ENCODE measurements at regions not wholly inside any gene's neighbourhood (a gene's known extent, or its start where the extent isn't known, plus 50 kb on each side); places are given as distances from the start of the nearest gene placed in this dataset.

- Histone ChIP-seq H3K36me3 (ENCODE audit: insufficient read depth, low read length) (no peaks in the 10 kb centered on the region), H3K27ac (ENCODE audit: low read depth, low read length) (no peak overlapping the region), H3K4me2 (ENCODE audit: insufficient read depth, low read length) (no peak overlapping the region), H3K4me3 (ENCODE audit: insufficient read depth, low read length) (no peak overlapping the region), H3K27me3 (ENCODE audit: insufficient read depth, low read length) (no peaks in the 10 kb centered on the region), H2AFZ (ENCODE audit: low read length) (no peak overlapping the region), H4K20me1 (ENCODE audit: insufficient read depth, low read length) (no peaks in the 10 kb centered on the region), H3K79me2 (ENCODE audit: insufficient read depth, low read length) (no peaks in the 10 kb centered on the region), H3K4me1 (ENCODE audit: insufficient read depth, low read length) (no peaks in the 10 kb centered on the region), H3K9me3 (ENCODE audit: low read depth, low read length) (no peaks in the 10 kb centered on the region)
- DNase-seq (ENCODE audit: insufficient read length, low spot score, missing footprints) = no peak
- TF ChIP-seq, protein P1, sequence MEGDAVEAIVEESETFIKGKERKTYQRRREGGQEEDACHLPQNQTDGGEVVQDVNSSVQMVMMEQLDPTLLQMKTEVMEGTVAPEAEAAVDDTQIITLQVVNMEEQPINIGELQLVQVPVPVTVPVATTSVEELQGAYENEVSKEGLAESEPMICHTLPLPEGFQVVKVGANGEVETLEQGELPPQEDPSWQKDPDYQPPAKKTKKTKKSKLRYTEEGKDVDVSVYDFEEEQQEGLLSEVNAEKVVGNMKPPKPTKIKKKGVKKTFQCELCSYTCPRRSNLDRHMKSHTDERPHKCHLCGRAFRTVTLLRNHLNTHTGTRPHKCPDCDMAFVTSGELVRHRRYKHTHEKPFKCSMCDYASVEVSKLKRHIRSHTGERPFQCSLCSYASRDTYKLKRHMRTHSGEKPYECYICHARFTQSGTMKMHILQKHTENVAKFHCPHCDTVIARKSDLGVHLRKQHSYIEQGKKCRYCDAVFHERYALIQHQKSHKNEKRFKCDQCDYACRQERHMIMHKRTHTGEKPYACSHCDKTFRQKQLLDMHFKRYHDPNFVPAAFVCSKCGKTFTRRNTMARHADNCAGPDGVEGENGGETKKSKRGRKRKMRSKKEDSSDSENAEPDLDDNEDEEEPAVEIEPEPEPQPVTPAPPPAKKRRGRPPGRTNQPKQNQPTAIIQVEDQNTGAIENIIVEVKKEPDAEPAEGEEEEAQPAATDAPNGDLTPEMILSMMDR (IDR thresholded peaks at IDR 0.05; ENCODE audit: extremely low read depth, low read depth, low read length) = peak; percentile 21
Observed at GRCh38 chr4:27357283-27357682, 496.6 kb downstream of the STIM2 start.

- no peak for DNase-seq (ENCODE audit: insufficient read length, low spot score, missing footprints)
- Histone ChIP-seq H3K4me3 (ENCODE audit: insufficient read depth, low read length) (no peak overlapping the region), H3K4me1 (ENCODE audit: insufficient read depth, low read length) (no peaks in the 10 kb centered on the region), H4K20me1 (ENCODE audit: insufficient read depth, low read length) (no peaks in the 10 kb centered on the region), H3K27ac (ENCODE audit: low read depth, low read length) (no peak overlapping the region), H2AFZ (ENCODE audit: low read length) (no peak overlapping the region), H3K79me2 (ENCODE audit: insufficient read depth, low read length) (no peaks in the 10 kb centered on the region), H3K4me2 (ENCODE audit: insufficient read depth, low read length) (no peak overlapping the region), H3K9me3 (ENCODE audit: low read depth, low read length) (no peaks in the 10 kb centered on the region), H3K36me3 (ENCODE audit: insufficient read depth, low read length) (no peaks in the 10 kb centered on the region), H3K27me3 (ENCODE audit: insufficient read depth, low read length) (no peaks in the 10 kb centered on the region)
- TF ChIP-seq, protein P1 (IDR thresholded peaks at IDR 0.05; ENCODE audit: extremely low read depth, low read depth, low read length) = no peak
Observed at GRCh38 chr4:27358269-27358668, 497.6 kb downstream of the STIM2 start.

DNA sequence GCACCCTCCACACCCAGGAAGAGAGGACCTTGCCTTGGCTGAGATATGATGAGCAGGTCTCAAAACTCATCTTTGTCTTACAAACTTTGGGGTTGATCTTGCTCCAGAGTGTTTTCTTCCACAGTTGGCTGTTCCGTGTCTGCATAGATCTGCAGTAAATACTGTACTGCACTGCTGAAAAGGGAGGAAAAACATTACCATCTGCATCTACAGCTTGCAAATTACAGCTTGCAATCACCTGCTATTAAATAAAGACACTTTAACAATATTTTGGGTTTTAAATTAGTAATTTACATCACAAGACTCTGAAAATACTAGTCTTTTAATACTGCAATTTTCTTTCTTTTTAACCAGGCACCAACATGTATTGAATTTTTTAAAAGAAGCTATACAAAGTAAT lies 499.5 kb downstream of the STIM2 start:
- H3K4me1 ChIP-seq (ENCODE audit: insufficient read depth, low read length) = no peaks in the 10 kb centered on the region
- no peaks in the 10 kb centered on the region for H3K9me3 ChIP-seq (ENCODE audit: low read depth, low read length)
- TF ChIP-seq, protein P1 (IDR thresholded peaks at IDR 0.05; ENCODE audit: extremely low read depth, low read depth, low read length) = no peak
- no peak overlapping the region for H3K4me2 ChIP-seq (ENCODE audit: insufficient read depth, low read length)
- H3K27ac ChIP-seq (ENCODE audit: low read depth, low read length) = no peak overlapping the region
- H2AFZ ChIP-seq (ENCODE audit: low read length) = no peak overlapping the region
- no peak overlapping the region for H3K4me3 ChIP-seq (ENCODE audit: insufficient read depth, low read length)
- H3K27me3 ChIP-seq (ENCODE audit: insufficient read depth, low read length) = no peaks in the 10 kb centered on the region
- H4K20me1 ChIP-seq (ENCODE audit: insufficient read depth, low read length) = no peaks in the 10 kb centered on the region
- H3K36me3 ChIP-seq (ENCODE audit: insufficient read depth, low read length) = no peaks in the 10 kb centered on the region
- no peak for DNase-seq (ENCODE audit: insufficient read length, low spot score, missing footprints)
- no peaks in the 10 kb centered on the region for H3K79me2 ChIP-seq (ENCODE audit: insufficient read depth, low read length)

- H2AFZ ChIP-seq (ENCODE audit: low read length) = no peak overlapping the region
- no peaks in the 10 kb centered on the region for H3K4me1 ChIP-seq (ENCODE audit: insufficient read depth, low read length)
- H3K27me3 ChIP-seq (ENCODE audit: insufficient read depth, low read length) = no peaks in the 10 kb centered on the region
- H3K27ac ChIP-seq (ENCODE audit: low read depth, low read length) = no peak overlapping the region
- H3K4me2 ChIP-seq (ENCODE audit: insufficient read depth, low read length) = no peak overlapping the region
- H3K9me3 ChIP-seq (ENCODE audit: low read depth, low read length) = no peaks in the 10 kb centered on the region
- no peak for DNase-seq (ENCODE audit: insufficient read length, low spot score, missing footprints)
- no peaks in the 10 kb centered on the region for H3K79me2 ChIP-seq (ENCODE audit: insufficient read depth, low read length)
- no peaks in the 10 kb centered on the region for H4K20me1 ChIP-seq (ENCODE audit: insufficient read depth, low read length)
- TF ChIP-seq, protein P1 (IDR thresholded peaks at IDR 0.05; ENCODE audit: extremely low read depth, low read depth, low read length) = no peak
- no peaks in the 10 kb centered on the region for H3K36me3 ChIP-seq (ENCODE audit: insufficient read depth, low read length)
- no peak overlapping the region for H3K4me3 ChIP-seq (ENCODE audit: insufficient read depth, low read length)
Observed at GRCh38 chr4:27360790-27361267, 500.2 kb downstream of the STIM2 start.
